NCI-H2227 (cell line): ENCODE measurements at regions not wholly inside any gene's neighbourhood (a gene's known extent, or its start where the extent isn't known, plus 50 kb on each side); places are given as distances from the start of the nearest gene placed in this dataset.
A peak's percentile ranks its signal among the peaks of the same experiment; 100 is the strongest.
"Not testable (repeated sequence)": the region's sequence is repeated elsewhere in the genome, so short reads cannot be mapped to it uniquely, and the experiment has no call there.

ENCODE experiments used
- DNase-seq: peaks from one replicate; lab custom pipeline; 2025; ENCODE audit not compliant: unreplicated experiment; lab: John Stamatoyannopoulos, UW

DNA sequence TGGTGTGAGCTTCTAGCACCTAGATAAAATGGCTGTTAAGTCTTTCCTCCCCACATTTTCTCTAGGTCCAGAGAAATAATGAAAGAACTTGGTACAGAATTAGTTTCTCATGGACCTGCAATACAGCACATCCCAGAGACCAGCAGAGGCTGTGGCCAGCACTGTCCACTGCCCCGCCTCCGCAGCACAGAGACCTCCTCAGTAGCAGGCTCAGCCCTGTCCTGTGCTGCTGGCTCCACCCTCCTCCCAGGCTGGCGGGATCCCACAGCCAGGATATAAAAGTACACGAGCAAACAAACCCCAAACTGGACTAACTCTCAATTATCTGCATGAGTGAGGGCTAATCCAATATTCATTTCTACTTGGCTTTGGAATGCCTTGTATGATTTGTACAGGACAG, 401.5 kb downstream of the RPS6KC1 start:
- DNase-seq, result no peak

DNA sequence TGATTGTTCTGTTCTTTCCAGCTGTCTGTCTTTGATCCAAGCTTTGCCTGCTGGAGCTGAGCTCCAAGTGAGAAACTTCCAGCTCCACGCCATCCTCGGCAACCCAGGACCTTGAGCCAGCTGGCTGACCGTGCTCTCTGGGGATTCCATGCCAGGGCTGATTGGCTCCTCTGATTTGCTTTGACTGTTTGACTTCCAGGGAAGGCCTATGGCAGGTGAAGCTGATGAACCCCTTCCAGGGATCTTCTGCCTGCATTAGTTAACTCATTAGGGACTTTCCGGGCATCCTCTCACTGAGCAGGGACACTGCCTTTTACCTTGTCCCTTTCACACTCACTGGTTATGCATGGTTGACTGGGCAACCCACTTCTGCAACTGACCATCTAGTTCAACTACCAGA, 406.1 kb downstream of the RPS6KC1 start:
- DNase-seq, result no peak

DNA sequence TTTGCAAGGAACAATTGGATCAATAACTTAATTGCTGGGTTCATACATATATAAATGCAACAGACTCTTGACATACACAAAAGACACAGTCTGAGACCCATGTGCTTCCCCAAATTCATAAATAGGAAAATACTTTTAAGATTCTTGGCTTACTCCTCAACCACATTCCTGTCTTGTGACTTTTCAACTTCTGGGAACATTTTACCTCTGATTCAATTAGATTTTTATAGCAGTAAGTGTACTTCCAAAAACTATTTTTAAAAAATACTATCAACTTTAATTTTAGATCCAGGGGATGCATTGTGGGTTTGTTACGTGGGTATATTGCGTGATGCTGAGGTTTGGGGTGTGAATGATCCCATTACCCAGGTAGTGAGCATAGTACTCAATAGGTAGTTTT, 406.7 kb downstream of the RPS6KC1 start:
- DNase-seq, result no peak

DNA sequence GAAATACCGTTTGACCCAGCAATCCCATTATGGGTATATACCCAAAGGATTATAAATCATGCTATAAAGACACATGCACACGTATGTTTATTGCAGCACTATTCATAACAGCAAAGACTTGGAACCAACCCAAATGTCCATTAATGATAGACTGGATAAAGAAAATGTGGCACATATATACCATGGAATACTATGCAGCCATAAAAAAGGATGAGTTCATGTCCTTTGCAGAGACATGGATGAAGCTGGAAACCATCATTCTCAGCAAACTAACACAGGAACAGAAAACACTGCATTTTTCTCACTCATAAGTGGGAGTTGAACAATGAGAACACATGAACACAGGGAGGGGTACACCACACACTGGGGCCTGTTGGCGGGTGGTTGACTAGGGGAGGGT, 411.3 kb downstream of the RPS6KC1 start:
- DNase-seq, result not testable (repeated sequence)

DNA sequence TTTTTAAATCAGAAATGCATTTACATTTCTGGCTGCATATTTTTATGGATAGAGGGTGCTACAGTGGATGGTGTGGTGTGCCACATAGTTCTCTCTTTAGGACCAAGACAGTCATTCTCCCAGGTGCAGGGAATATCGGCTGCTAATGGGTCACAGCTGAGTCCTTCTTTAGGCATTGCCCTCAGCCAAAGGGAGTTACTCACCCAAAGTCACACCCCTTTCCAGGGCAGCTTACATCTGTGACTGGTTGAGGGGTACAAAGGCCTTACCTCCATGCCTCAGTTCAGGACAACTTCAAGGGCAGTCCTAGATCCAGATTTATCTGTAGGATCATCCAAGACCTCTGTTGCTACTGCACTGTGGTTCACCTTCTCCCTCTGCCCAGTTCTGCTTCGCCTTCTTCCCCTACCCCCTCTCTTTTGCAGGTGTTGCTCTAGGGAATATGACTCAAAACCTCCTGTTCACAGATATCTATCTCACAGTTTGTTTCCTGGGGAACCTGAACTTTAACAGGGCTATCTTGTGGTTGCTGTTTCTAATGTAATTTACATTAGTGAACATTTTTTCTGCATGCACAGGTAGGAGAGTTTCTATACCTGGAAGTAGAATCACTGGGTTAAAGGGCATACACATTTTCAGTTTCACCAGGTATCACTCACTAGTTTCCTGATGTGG, 413.9 kb downstream of the RPS6KC1 start:
- no peak for DNase-seq

DNA sequence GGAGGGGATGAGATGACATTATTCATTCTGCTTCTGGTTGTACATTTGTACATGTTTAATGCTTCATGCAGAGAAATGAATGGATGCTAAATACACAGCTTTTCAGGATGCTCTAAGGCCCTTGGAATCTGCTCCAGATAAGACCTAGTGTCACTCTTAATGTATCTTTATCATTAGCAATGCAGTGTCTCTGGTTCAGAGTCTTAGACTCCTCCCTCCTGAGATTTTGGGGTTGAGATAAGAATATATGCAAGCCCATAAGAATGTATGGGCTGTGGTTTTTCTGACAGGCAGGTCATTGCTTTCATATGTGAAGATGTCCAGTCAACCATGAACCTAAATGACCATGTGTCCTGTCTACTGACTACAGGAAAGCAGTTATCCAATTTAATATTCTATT, 415.5 kb downstream of the RPS6KC1 start:
- DNase-seq, result no peak

DNA sequence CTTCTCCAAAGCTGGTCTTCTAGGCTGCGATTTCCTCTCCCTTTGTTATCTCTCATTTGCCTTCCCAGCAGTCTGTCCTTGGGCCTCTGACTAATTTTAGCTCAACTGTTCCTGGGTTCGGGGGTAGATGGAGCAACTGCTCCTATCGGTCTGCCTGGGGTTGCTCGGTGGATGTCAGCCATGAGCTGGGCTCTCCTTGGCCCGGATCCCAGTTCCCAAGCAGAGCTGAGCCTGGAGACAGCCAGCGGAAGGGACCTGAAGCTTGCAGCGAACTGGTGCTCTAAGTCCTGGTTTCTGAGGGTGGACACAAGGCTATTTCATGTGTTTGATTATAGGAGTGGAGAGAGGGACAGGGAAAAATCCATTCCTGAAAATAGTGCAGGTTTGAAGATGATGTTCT, 423.0 kb downstream of the RPS6KC1 start:
- DNase-seq, result no peak

DNA sequence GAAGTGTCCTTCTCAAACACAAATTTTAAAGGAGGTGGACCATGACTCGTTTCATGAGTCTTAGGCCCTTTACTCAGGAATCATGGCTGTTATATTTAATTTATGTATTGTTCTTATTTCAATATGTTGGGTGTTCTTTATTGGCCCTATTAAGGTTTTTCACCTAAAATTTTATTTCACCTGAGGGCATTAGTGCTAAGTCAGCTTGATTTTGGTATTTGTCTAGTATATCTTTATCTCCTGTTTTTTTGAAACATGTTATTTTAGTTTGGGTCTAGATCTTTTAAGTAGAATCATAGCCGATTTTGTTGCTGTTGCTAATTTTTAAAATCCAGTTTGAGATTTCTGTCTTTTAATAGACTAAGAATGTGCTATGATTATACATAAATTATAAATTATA, 430.4 kb downstream of the RPS6KC1 start:
- no peak for DNase-seq

DNA sequence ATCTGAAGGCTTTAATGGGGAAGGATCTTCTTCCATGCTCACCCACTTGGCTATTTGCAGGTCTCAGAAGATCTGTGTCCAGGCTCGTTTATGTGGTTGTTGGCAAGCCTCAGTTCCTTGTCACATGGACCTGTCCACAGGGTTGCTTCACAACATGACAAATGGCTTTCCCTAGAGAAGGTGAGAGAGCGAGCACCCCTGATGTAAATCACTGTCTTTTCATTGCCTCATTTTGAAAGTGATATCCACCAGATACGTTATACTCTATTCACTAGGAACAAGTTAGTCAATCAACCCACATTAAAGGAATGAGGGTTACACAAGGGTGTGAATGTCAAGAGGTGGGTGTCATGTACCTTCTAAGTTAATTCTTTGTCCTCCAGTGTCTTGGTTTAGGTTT, 433.3 kb downstream of the RPS6KC1 start:
- no peak for DNase-seq

DNA sequence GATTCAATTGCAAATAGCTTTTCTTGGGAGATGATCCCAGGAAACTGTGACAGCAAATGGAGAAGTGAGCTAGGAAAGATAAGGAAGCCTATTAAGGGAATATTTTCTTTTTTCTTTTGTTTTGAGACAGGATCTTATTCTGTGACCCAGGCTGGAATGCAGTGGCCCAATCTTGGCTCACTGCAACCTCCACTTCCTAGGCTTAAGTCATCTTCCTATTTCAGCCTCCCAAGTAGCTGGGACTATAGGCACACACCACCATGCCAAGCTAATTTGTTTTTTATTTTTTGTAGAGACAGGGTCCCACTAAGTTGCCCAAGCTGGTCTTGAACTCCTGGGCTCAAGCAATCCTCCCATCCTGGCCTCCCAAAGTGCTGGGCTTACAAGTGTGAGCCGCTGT, 433.7 kb downstream of the RPS6KC1 start:
- DNase-seq, result no peak

DNA sequence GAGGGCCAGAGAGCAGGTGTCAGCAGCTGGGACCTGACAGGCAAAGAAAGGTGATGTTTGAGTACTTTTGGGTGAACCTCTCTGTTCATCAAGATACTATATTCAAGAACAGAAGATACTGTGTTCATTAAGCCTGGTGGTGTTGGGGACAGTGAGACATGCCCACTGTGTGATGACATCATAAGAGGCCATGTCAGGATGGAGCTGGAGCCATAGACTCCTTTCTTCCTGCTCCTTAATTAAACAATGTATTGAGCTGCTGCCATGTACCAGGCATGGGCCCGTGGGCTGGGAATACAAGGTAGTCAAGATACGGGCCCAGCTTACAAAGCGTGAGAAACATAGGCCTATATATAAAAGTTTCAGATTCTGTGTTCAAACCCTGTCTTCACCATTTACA, 435.4 kb downstream of the RPS6KC1 start:
- DNase-seq, result no peak

DNA sequence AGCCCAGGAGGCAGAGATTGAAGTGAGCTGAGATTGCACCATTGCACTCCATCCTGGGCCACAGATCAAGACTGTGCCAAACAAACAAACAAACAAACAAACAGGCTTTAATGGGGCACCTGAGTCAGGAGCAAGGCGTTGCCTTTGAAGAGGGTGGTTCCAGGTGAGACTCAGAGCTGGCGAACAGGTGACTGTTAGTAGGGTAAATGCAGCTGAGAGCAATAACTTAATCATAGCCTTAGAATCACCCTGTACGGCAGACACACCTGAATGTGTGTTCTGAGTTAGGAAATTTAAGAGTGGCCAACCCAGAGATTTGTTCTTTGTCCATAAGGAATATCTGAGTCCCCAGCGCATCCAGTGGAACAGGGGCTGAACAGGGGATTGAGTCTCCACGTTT, 440.4 kb downstream of the RPS6KC1 start:
- no peak for DNase-seq

DNA sequence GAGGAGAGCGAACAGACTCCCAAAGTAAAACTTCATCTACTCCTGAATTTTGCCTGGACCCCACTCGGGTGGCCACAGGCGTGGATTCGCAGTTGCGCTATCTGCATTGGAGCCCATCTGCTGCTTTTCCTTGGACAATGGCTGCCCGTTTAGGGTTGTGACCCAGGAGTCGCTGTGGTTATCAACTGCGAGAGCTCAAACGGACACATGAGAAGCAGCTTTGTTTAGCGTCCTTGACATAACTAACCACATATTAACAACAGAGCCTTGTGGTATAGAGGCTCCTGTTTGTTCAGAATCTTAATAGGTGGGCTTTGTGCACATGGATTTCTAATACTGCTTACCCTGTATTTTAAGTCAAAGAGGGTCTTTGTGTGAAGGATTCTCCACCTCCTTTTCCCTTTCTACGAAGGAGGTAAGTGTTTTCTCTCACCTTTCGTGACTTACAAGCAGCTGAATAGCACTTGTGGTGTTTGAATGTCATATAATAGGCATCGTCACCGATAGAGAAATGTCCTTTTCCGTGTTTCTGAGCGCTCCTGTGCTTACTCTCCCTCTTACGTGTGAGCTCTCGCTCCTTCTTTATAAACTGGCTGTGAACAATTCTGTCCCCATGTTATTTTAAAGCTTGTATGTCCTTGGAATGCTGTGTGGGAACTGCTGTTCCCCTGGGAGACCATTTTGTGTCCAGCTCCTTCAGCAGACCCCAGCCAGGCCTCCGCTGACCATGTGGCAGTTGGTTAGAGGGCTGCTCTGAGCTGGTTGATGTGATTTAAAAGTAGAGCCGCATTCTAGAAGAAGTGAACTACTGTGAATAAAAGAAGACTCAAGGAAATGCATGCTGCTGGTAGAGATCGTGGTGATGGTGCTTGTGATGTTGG, 441.4 kb downstream of the RPS6KC1 start:
- peak; percentile 75 for DNase-seq

DNA sequence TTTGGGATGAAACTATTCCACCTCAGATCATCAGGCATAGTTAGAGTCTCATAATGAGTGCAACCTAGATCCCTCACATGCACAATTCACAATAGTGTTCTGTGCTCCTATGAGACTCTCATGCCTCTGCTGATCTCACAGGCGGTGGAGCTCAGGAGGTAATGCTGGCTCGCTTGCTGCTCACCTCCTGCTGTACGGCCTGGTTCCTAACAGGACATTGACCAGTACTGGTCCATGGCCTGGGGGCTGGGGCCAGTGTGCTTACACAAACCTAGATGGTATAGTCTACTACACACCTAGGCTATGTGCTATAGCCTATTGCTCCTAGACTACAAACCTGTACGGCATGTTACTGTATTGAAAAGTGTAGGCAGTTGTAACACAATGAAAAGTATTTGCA, 448.4 kb downstream of the RPS6KC1 start:
- DNase-seq, result no peak

DNA sequence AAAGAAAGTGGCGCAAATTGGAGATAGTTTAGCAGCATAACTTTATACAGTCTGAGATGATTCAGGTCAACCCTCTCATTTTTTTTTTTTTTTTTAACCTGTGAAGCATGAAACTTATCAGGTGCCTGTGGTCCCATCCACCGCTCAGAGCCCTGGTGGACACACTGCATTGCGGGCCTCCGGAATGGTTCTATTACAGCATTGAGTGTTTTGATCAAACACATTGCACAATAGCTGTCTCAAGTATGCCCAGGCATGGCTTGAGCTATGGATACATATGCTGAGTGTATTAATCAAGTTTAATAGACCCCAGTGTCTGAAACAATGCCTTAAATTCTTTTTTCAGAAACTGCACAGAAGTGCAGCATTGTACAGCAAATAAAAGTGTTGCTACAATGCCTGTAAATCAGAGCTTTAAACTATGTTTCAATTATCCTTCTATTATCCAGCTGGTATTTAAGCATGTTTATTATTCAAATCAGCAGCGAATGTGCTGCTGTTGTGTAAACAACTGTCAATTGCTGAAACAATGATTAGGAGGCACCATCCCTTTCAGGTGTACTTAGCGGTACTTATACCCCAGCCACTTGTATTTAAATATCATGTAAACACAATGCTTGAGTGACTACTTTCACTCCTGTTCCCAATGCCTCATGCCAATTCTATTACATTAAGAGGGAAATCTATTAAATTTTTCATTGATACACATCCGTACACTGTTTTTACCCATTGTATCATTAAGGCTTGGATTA, 456.6 kb downstream of the RPS6KC1 start:
- no peak for DNase-seq

DNA sequence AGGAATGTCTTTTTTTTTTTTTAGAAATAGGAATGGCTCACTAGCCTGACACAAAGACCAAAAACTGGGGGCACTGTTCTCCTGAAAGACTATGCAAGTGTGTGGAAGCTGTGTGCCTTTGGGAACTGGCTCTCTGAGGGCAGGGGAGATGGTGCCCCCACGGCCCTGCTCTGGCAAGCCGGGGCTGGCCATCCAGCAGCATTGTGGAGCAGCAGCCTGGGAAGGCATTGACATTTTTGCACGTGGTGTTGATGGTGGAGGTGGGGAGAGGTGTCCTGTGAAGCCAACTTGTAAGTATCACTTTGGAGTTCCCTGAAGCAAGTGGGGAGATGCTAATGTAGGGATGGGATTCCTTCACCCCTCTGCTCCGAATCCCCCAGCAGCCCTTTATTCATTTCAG, 460.1 kb downstream of the RPS6KC1 start:
- DNase-seq, result no peak

DNA sequence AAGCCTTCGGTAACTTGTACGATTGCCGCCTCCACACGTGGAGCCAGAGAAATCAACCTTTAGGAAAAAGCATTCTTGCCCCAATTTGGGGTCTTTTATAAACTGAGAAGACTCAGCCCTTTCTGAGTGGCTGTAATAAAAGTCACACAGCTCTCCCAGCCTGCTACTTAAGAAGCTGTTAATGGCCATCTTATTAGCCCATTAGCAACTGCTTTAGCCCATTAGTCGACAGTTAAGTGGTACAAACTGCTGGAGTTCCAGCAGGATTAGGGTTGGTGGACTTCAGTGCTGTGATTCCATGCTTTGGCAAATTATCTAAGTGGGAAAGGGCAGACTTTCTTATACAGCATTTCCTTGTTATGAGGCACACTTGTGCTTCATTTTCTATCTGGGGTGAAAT, 461.3 kb downstream of the RPS6KC1 start:
- DNase-seq, result no peak

DNA sequence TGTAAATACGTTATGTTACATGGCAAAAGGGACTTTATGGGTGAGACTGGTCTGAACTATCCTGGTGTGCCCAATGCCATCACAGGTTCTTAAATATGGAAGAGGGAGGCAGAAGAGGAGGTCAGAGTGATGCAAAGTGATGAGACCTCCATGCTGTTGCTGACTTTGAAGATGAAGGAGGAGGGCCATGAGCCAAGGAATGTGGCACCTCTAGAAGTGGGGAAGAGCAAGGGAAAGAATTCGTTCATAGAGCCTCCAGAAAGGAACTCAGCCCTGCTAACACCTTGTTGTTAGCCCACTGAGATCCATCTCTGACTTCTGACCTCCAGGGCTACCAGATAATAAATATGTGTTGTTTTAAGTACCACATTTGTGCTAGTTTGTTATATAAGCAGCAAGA, 462.0 kb downstream of the RPS6KC1 start:
- no peak for DNase-seq

DNA sequence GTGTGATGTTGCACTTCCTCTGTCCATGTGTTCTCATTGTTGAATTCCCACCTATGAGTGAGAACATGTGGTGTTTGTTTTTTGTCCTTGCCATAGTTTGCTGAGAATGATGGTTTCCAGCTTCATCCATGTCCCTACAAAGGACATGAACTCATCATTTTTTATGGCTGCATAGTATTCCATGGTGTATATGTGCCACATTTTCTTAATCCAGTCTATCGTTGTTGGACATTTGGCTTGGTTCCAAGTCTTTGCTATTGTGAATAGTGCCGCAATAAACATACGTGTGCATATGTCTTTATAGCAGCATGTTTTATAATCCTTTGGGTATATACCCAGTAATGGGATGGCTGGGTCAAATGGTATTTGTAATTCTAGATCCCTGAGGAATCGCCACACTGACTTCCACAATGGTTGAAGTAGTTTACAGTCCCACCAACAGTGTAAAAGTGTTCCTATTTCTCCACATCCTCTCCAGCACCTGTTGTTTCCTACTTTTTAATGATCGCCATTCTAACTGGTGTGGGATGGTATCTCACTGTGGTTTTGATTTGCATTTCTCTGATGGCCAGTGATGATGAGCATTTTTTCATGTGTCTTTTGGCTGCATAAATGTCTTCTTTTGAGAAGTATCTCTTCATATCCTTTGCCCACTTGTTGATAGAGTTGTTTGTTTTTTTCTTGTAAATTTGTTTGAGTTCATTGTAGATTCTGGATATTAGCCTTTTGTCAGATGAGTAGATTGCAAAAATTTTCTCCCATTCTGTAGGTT, 463.6 kb downstream of the RPS6KC1 start:
- not testable (repeated sequence) for DNase-seq

DNA sequence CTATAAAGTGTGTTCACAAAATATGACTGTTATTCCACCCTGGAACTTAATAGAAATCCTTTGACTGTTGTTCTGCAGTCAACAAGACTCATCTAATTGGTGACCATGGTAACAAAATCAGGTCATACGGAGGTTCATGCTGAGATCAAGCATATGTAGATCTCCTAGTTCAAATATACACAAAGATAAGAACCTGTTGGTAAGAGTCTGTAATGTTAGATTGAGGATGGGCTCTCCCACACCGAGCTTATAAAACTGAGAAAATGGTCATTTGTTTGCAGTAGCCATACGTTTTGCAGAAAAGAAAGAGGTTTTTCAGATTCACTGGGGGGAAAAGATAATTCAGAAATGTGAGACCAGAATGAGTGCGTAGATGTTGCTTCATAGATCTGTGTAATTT, 468.1 kb downstream of the RPS6KC1 start:
- DNase-seq, result peak; percentile 36

DNA sequence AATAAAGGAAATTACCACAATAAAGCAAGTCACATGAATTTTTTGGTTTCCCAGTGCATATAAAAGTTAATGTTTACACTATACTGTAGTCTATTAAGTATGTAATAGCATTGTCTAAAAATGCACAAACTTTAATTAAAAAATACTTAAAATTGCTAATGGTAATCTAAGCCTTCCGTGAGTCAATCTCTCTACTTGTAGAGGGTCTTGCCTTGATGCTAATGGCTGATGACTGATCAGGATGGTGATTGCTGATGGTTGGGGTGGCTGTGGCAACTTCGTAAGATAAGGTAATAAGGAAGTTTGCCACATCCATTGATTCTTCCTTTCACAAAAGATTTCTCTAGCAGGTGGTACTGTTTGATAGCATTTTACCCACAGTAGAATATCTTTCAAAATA, 466.6 kb upstream of the PROX1 start:
- DNase-seq, result no peak
